ENCODE measurements at regions not wholly inside any gene's neighbourhood (a gene's known extent, or its start where the extent isn't known, plus 50 kb on each side); places are given as distances from the start of the nearest gene placed in this dataset.

DNA sequence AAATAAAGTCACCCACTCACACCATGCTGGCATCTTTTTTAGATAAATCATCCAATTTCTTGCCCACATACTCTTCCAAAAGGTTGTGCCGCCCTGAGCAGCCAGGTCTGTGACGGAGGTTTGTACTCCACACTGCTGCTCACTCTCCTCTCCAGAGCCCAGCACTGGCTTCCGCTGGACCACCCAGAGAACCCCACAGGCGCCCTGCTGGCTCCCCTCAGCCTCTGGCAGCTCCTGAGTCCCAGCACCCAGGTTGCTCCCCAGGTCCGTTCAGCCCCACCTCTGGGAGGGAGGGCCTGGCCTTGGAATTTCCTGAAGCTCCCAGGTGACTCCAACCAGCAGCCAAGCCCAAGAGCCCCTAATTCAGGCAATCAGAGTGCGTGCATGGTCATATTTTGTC lies 131.7 kb upstream of the CST7 start:
- Histone ChIP-seq H3K79me2 (ENCODE audit: insufficient read depth, low read length) (no peaks in the 10 kb centered on the region), H3K4me3 (replicated peaks in 1 of 3; ENCODE audit: low read depth in 2 of 3, low read length in 3 of 3) (no peak overlapping the region), H2AFZ (ENCODE audit: insufficient read depth, low read depth, low read length, poor library complexity, severe bottlenecking) (no peak overlapping the region), H3K4me2 (replicated peaks; ENCODE audit: extremely low read depth, low read length, poor library complexity, severe bottlenecking) (no peak overlapping the region), H3K9ac (ENCODE audit: insufficient read depth, low read length, poor library complexity, severe bottlenecking) (no peak overlapping the region), H4K20me1 (ENCODE audit: insufficient read depth, low read length) (no peaks in the 10 kb centered on the region), H3K27ac (ENCODE audit: low read depth in 1 of 2, low read length in 2 of 2) (no peak overlapping the region), H3K36me3 (replicated peaks in 1 of 2; ENCODE audit: control insufficient read depth in 1 of 2, insufficient read depth in 2 of 2, low read length in 2 of 2) (no peaks in the 10 kb centered on the region), H3K27me3 (ENCODE audit: control insufficient read depth in 2 of 2, insufficient read depth in 2 of 2, low read length in 2 of 2) (no peaks in the 10 kb centered on the region), H3K9me3 (replicated peaks in 1 of 2; ENCODE audit: control insufficient read depth in 1 of 2, insufficient read depth in 1 of 2, low read length in 2 of 2) (peaks cover 0 to 5% of the 10 kb centered on the region in 2 donors), H3K4me1 (ENCODE audit: control insufficient read depth in 1 of 2, insufficient read depth in 2 of 2, low read length in 2 of 2) (peaks cover 0 to 8% of the 10 kb centered on the region in 2 donors)
- peaks cover 12% of the 10 kb centered on the region for H3K4me1 Mint-ChIP-seq
- peaks cover 0 to 3% (median 0%) of the 10 kb centered on the region in 3 donors for H3K27me3 Mint-ChIP-seq (ENCODE audit: low read depth in 3 of 3)
- intact Hi-C loops (cut with micrococcal nuclease), result no loop called here
- WGBS (ENCODE audit: insufficient coverage), result 87% methylated on average over 6 of the region's 6 CpGs
- DNase-seq, result no peak
- TF ChIP-seq, protein P1, sequence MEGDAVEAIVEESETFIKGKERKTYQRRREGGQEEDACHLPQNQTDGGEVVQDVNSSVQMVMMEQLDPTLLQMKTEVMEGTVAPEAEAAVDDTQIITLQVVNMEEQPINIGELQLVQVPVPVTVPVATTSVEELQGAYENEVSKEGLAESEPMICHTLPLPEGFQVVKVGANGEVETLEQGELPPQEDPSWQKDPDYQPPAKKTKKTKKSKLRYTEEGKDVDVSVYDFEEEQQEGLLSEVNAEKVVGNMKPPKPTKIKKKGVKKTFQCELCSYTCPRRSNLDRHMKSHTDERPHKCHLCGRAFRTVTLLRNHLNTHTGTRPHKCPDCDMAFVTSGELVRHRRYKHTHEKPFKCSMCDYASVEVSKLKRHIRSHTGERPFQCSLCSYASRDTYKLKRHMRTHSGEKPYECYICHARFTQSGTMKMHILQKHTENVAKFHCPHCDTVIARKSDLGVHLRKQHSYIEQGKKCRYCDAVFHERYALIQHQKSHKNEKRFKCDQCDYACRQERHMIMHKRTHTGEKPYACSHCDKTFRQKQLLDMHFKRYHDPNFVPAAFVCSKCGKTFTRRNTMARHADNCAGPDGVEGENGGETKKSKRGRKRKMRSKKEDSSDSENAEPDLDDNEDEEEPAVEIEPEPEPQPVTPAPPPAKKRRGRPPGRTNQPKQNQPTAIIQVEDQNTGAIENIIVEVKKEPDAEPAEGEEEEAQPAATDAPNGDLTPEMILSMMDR (IDR thresholded peaks at IDR 0.05), result no peak
- no peak overlapping the region for H3K4me3 Mint-ChIP-seq
- H3K36me3 Mint-ChIP-seq, result no peaks in the 10 kb centered on the region
- H3K9me3 Mint-ChIP-seq, result peaks cover 0 to 6% (median 3%) of the 10 kb centered on the region in 7 donors
- no peak overlapping the region for H3K27ac Mint-ChIP-seq

- peaks cover 0 to 4% (median 2%) of the 10 kb centered on the region in 7 donors for H3K9me3 Mint-ChIP-seq
- H3K4me1 Mint-ChIP-seq, result peaks cover 12% of the 10 kb centered on the region
- Histone ChIP-seq H3K9me3 (replicated peaks in 1 of 2; ENCODE audit: control insufficient read depth in 1 of 2, insufficient read depth in 1 of 2, low read length in 2 of 2) (peaks cover 0 to 5% of the 10 kb centered on the region in 2 donors), H3K4me1 (ENCODE audit: control insufficient read depth in 1 of 2, insufficient read depth in 2 of 2, low read length in 2 of 2) (peaks cover 0 to 8% of the 10 kb centered on the region in 2 donors), H3K27ac (ENCODE audit: low read depth in 1 of 2, low read length in 2 of 2) (no peak overlapping the region), H4K20me1 (ENCODE audit: insufficient read depth, low read length) (no peaks in the 10 kb centered on the region), H3K79me2 (ENCODE audit: insufficient read depth, low read length) (no peaks in the 10 kb centered on the region), H3K9ac (ENCODE audit: insufficient read depth, low read length, poor library complexity, severe bottlenecking) (no peak overlapping the region), H3K4me3 (replicated peaks in 1 of 3; ENCODE audit: low read depth in 2 of 3, low read length in 3 of 3) (no peak overlapping the region), H3K4me2 (replicated peaks; ENCODE audit: extremely low read depth, low read length, poor library complexity, severe bottlenecking) (no peak overlapping the region), H3K27me3 (ENCODE audit: control insufficient read depth in 2 of 2, insufficient read depth in 2 of 2, low read length in 2 of 2) (no peaks in the 10 kb centered on the region), H2AFZ (ENCODE audit: insufficient read depth, low read depth, low read length, poor library complexity, severe bottlenecking) (no peak overlapping the region), H3K36me3 (replicated peaks in 1 of 2; ENCODE audit: control insufficient read depth in 1 of 2, insufficient read depth in 2 of 2, low read length in 2 of 2) (no peaks in the 10 kb centered on the region)
- H3K36me3 Mint-ChIP-seq, result no peaks in the 10 kb centered on the region
- intact Hi-C loops (cut with micrococcal nuclease), result no loop called here
- no peak for DNase-seq
- H3K4me3 Mint-ChIP-seq, result no peak overlapping the region
- no peak overlapping the region for H3K27ac Mint-ChIP-seq
- peaks cover 0 to 3% (median 0%) of the 10 kb centered on the region in 3 donors for H3K27me3 Mint-ChIP-seq (ENCODE audit: low read depth in 3 of 3)
- WGBS (ENCODE audit: insufficient coverage), result 85% methylated on average over 2 of the region's 5 CpGs
- TF ChIP-seq, protein P1 (IDR thresholded peaks at IDR 0.05), result no peak
Observed at GRCh38 chr20:24818056-24818455, 131.0 kb upstream of the CST7 start.

All from CD14-positive monocyte (primary cell).